Large intestine (tissue), 3 donors: ENCODE measurements at regions not wholly inside any gene's neighbourhood (a gene's known extent, or its start where the extent isn't known, plus 50 kb on each side); places are given as distances from the start of the nearest gene placed in this dataset.
A peak's percentile ranks its signal among the peaks of the same experiment; 100 is the strongest.

ENCODE experiments used
- DNase-seq, 2 donors: peaks; one replicate each; pipeline versions ENCODE4 v3.0.0 to v3.0.0-alpha.2; 2013
- H3K27ac ChIP-seq: one replicate; pipeline ENCODE4 v1.5.1; 2013; ENCODE audit warnings: low read length
- H3K27me3 ChIP-seq: 2 replicates; pipeline ENCODE4 v1.6.1; 2013; ENCODE audit warnings: low read length; ENCODE audit not compliant: control insufficient read depth, insufficient read depth
- H3K36me3 ChIP-seq: 2 replicates; pipeline ENCODE4 v1.6.1; 2013; ENCODE audit warnings: low read length; ENCODE audit not compliant: control insufficient read depth, insufficient read depth
- H3K4me1 ChIP-seq: one replicate; pipeline ENCODE4 v1.6.1; 2013; ENCODE audit warnings: low read length; ENCODE audit not compliant: control insufficient read depth, insufficient read depth
- H3K4me3 ChIP-seq: one replicate; pipeline ENCODE4 v1.5.1; 2013; ENCODE audit warnings: low read length
- H3K9me3 ChIP-seq: one replicate; pipeline ENCODE4 v1.6.1; 2013; ENCODE audit warnings: mild to moderate bottlenecking, low read depth, low read length, moderate library complexity; ENCODE audit not compliant: control insufficient read depth
- WGBS: methylation state at CpG from one replicate; pipeline ENCODE4 v1.1.5; 2013; ENCODE audit warnings: low lambda C conversion rate; ENCODE audit not compliant: insufficient coverage; 5-methylcytosine and 5-hydroxymethylcytosine counted together

- H3K27me3 ChIP-seq, result no peaks in the 10 kb centered on the region
- H3K4me1 ChIP-seq, result no peaks in the 10 kb centered on the region
- H3K4me3 ChIP-seq, result no peak overlapping the region
- H3K9me3 ChIP-seq, result no peaks in the 10 kb centered on the region
- 75% methylated on average over 1 of the region's 1 CpG for WGBS
- H3K27ac ChIP-seq, result no peak overlapping the region
- no peaks in the 10 kb centered on the region for H3K36me3 ChIP-seq
- no peak for DNase-seq
These were observed 611.4 kb downstream of the DACH1 start for GRCh38 chr13:71255633-71256032.

GRCh38 chr13:71254384-71254783 is 612.6 kb downstream of the DACH1 start:
- WGBS, result no CpG with 5 or more reads among the region's 4 CpGs
- no peaks in the 10 kb centered on the region for H3K36me3 ChIP-seq

GRCh38 chr13:71252184-71252704 is 614.8 kb downstream of the DACH1 start:
- Histone ChIP-seq H3K27ac (no peak overlapping the region), H3K36me3 (no peaks in the 10 kb centered on the region), H3K9me3 (no peaks in the 10 kb centered on the region), H3K27me3 (no peaks in the 10 kb centered on the region), H3K4me3 (no peak overlapping the region), H3K4me1 (no peaks in the 10 kb centered on the region)
- WGBS, result 100% methylated on average over 2 of the region's 4 CpGs
- no peak for DNase-seq

More at GRCh38 chr13:71254384-71254783, 612.6 kb downstream of the DACH1 start:
- Histone ChIP-seq H3K4me3 (no peak overlapping the region), H3K4me1 (no peaks in the 10 kb centered on the region), H3K27ac (no peak overlapping the region), H3K9me3 (no peaks in the 10 kb centered on the region), H3K27me3 (no peaks in the 10 kb centered on the region)
- DNase-seq, result no peak

DNA sequence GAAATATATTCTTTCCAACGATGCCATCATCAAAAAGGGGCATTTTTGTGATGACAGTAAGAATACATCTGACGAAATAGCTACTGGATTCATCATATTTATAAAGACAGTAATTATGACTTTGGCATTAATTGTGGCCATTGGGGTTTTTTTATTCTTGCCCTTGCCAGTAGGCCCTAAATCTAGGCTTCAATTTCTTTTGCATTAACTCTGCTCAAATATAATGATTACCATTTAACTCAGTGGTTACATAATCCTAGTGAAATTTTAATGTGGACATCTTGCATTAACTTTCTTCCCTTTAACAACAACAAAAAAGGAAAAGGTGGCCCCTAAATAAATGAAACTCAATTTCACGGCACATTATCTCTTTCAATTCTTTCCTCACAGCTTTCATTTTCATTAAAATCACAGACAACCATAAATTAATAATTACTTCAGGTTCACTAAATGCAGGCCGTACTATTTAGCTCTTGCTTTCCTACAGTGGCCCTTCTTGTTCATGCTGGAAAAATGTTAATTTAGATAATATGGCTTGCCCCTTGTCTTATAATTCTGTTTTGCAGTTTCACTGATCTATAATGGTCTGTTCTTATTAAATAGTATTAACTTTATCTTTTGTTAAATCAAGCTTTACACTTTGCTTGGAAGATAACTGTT is 615.6 kb downstream of the DACH1 start:
- Histone ChIP-seq H3K4me1 (no peaks in the 10 kb centered on the region), H3K27ac (no peak overlapping the region), H3K4me3 (no peak overlapping the region), H3K27me3 (no peaks in the 10 kb centered on the region), H3K36me3 (no peaks in the 10 kb centered on the region), H3K9me3 (no peaks in the 10 kb centered on the region)
- DNase-seq, result no peak
- 94% methylated on average over 3 of the region's 4 CpGs for WGBS

DNA sequence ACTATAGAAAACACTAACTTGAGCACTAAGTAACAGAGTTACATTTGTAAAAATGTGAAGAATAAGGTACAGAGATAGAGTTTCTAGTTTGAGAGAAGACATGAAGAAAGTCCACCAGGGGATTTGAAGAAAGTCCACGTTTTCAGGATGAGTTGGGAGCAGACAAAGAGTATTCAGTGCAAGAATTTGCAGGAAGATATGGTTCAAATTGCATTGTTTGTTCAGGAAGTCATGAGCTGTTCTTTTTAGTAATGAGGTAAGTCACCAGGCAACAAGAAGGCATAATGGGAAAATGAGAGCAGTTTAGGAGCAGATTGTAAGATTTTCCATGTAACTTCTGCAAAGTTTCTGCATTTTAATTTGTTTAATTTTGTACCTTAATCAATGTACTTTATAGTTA is 618.0 kb downstream of the DACH1 start:
- no peak overlapping the region for H3K4me3 ChIP-seq
- WGBS, result no CpG with 5 or more reads among the region's 1 CpG
- H3K36me3 ChIP-seq, result no peaks in the 10 kb centered on the region

DNA sequence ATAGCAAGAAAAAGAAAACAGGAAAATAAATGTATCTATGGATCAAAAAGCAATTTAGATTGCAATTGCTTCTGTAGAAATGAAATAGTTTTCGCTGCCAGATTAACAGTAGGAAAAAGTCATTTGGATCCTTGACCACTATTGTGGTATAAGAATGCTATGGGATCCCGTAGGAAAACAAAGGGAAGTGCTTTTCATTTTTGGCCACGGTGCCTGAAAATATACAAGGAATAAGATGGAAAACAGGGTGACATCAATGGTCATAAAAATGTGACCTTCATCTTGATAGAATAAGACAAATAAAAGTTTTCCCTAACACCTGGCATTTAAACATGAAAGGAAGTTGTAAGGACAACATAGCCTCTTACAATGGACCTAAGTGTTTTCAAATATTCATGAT is 622.8 kb downstream of the DACH1 start:
- H3K4me1 ChIP-seq, result no peaks in the 10 kb centered on the region
- no peaks in the 10 kb centered on the region for H3K27me3 ChIP-seq
- H3K36me3 ChIP-seq, result no peaks in the 10 kb centered on the region
- no peak overlapping the region for H3K4me3 ChIP-seq
- no peak overlapping the region for H3K27ac ChIP-seq
- 75% methylated on average over 2 of the region's 3 CpGs for WGBS
- no peak for DNase-seq
- no peaks in the 10 kb centered on the region for H3K9me3 ChIP-seq

More for the DNA sequence above, 618.0 kb downstream of the DACH1 start:
- no peaks in the 10 kb centered on the region for H3K9me3 ChIP-seq
- H3K27ac ChIP-seq, result no peak overlapping the region
- no peaks in the 10 kb centered on the region for H3K4me1 ChIP-seq
- no peak for DNase-seq
- H3K27me3 ChIP-seq, result no peaks in the 10 kb centered on the region

DNA sequence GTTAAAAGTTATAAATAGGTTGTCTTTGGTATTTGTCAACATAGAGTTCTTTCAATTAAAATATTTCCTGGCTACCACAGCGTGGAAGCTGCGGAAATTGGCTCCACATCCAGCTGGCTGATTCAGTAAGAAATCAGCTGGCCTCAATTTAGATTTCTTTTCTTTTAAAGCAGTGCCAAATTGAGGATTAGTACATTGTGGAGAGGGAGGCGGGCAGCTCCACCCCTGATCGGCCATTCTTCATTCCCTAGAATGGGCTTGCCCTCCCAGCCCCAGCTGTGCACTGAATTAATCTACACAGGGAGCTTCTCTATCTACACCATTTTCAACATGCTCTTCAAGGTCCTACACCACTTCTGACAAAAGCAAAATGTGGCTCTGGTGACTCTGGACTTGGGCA is 624.8 kb downstream of the DACH1 start:
- DNase-seq, result peak in 1 of 2 donors; percentile 4
- H3K36me3 ChIP-seq, result no peaks in the 10 kb centered on the region
- WGBS, result no CpG with 5 or more reads among the region's 4 CpGs
- no peaks in the 10 kb centered on the region for H3K4me1 ChIP-seq
- no peaks in the 10 kb centered on the region for H3K27me3 ChIP-seq
- no peak overlapping the region for H3K4me3 ChIP-seq
- no peaks in the 10 kb centered on the region for H3K9me3 ChIP-seq
- H3K27ac ChIP-seq, result no peak overlapping the region

GRCh38 chr13:71240911-71241310 is 626.1 kb downstream of the DACH1 start:
- no peaks in the 10 kb centered on the region for H3K27me3 ChIP-seq
- no peaks in the 10 kb centered on the region for H3K36me3 ChIP-seq
- no peaks in the 10 kb centered on the region for H3K4me1 ChIP-seq
- no peaks in the 10 kb centered on the region for H3K9me3 ChIP-seq
- no peak for DNase-seq
- no peak overlapping the region for H3K27ac ChIP-seq
- H3K4me3 ChIP-seq, result no peak overlapping the region
- 75% methylated on average over 1 of the region's 1 CpG for WGBS

- no CpG with 5 or more reads among the region's 3 CpGs for WGBS
- Histone ChIP-seq H3K27me3 (no peaks in the 10 kb centered on the region), H3K27ac (no peak overlapping the region), H3K4me1 (no peaks in the 10 kb centered on the region), H3K36me3 (no peaks in the 10 kb centered on the region), H3K9me3 (no peaks in the 10 kb centered on the region), H3K4me3 (no peak overlapping the region)
- DNase-seq, result no peak
These were observed 629.7 kb downstream of the DACH1 start for GRCh38 chr13:71237332-71237731.

DNA sequence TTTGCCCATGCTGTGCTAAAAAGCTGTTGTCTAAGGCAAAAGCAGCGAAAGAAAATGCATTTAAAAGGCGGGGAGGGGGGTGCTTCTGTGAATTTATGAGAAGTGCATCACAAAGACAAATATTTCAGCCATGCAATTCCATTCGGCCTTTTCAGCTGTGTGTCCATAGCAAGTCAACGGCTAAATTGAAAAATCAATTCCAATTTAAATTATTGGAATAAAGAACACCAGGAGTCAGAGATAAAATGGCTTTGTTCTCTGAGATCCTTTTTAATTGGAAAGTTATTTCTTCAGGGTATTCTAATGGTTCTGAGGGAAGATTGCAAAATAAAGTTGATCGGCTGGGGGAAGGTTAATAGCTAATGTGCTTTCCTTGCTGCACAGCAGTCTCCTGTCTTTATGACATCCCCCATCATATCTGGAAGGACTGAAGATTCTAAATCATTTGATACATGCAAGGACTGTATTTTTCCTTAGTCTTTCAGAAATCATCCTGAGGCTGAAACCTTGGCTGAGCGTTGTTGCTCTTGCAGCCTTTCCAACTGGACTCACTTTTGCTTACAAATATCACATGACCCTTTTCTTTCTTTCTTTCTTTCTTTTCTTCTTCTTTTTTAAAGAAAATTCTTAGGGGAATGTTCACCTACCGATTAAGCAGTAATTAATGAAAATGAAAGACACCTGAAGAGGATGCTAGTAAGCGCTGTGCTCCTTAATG is 647.1 kb downstream of the DACH1 start:
- Histone ChIP-seq H3K4me3 (no peak overlapping the region), H3K27me3 (no peaks in the 10 kb centered on the region), H3K36me3 (no peaks in the 10 kb centered on the region), H3K27ac (no peak overlapping the region), H3K4me1 (no peaks in the 10 kb centered on the region), H3K9me3 (no peaks in the 10 kb centered on the region)
- WGBS, result 86% methylated on average over 3 of the region's 8 CpGs
- no peak for DNase-seq
